ENCODE measurements at regions not wholly inside any gene's neighbourhood (a gene's known extent, or its start where the extent isn't known, plus 50 kb on each side); places are given as distances from the start of the nearest gene placed in this dataset.

DNA sequence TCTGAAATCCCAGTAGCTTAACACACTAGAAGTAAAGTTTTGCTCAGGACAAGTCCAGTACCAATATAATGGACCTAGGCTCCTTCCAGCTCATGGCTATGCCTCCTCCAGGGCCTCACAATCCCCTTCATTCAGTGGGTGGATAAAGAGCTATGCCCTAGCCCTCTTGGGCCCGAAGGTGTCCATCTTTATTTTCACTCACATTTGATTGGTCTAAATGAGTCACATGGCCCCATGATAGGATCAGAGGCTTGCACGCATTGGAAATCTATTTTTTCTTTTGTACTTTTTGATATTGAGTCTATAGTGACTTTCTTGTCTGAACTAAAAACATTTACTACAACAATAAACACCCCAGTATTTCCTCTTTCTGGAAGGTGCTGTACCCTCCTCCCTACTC is 202.6 kb upstream of the CTBP2 start:
- no peak for DNase-seq (ENCODE audit: low read depth)

DNA sequence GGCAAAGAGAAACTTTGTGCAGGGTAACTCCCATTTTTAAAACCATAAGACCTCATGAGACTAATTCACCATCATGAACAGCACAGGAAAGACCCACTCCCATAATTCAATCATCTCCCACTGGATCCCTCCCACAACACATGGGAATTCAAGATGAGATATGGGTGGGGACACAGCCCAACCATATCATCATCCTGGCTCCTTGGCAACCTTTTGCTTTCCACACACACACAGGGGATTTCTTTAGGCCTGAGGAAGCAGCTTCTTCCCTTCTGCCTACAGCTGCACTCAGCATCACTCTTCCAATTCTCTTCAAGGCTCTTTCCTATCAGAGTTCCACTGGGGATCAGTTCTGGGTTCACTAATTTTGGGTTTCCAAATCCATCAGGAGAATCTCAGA is 199.0 kb upstream of the CTBP2 start:
- H3K4me3 ChIP-seq (ENCODE audit: low read length), result no peak overlapping the region
- no peak for DNase-seq (ENCODE audit: low read depth)
- no peak for TF ChIP-seq CTCF (IDR thresholded peaks at IDR 0.05; ENCODE audit: insufficient read depth, low read depth, low read length, missing control alignments)

More for the DNA sequence above, 202.6 kb upstream of the CTBP2 start:
- H3K4me3 ChIP-seq (ENCODE audit: low read length), result no peak overlapping the region
- no peak for TF ChIP-seq CTCF (IDR thresholded peaks at IDR 0.05; ENCODE audit: insufficient read depth, low read depth, low read length, missing control alignments)

DNA sequence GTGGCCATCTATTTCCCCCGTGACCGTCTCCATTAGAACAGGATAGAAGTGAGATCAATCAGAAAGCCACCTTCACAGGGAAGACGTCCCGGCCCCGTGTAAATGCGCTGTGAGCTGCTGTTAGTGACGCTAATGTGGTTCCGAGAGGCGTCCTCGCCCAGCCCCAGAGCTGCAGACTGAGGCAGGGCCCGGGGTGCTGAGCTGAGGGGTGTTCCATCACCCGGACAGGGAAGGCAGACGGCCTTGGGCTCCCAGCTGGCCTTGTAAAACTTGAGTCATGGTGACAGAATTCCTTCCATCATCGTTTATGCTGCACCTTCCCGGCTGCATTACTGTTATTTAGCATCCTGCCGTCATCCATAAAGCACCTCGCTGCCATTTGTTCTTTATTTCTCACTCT is 195.3 kb upstream of the CTBP2 start:
- TF ChIP-seq CTCF (IDR thresholded peaks at IDR 0.05; ENCODE audit: insufficient read depth, low read depth, low read length, missing control alignments), result no peak
- no peak overlapping the region for H3K4me3 ChIP-seq (ENCODE audit: low read length)
- no peak for DNase-seq (ENCODE audit: low read depth)

DNA sequence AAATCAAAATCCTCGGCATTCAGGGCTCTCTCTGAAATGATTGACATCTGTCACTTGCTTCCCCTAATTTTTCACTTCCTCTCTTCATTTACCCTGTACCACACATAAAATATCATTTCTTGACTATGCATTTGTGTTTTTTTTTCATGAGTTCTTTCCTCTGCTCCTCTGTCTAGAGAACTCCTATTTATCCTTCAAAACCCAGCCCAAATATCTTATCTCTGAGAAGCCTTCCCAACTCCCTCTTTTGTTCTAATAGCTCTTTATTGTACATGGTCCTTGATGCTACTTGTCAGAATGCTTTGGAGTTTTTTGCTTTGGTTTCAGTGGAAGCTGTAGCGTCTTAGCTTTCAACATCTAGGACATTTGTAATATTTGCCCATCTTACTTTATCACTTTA is 190.2 kb upstream of the CTBP2 start:
- no peak overlapping the region for H3K4me3 ChIP-seq (ENCODE audit: low read length)
- TF ChIP-seq CTCF (IDR thresholded peaks at IDR 0.05; ENCODE audit: insufficient read depth, low read depth, low read length, missing control alignments), result no peak
- no peak for DNase-seq (ENCODE audit: low read depth)

GRCh38 chr10:125348536-125348935 is 188.2 kb upstream of the CTBP2 start:
- no peak overlapping the region for H3K4me3 ChIP-seq (ENCODE audit: low read length)
- no peak for TF ChIP-seq CTCF (IDR thresholded peaks at IDR 0.05; ENCODE audit: insufficient read depth, low read depth, low read length, missing control alignments)
- no peak for DNase-seq (ENCODE audit: low read depth)

GRCh38 chr10:125344573-125345171 is 184.3 kb upstream of the CTBP2 start:
- no peak for DNase-seq (ENCODE audit: low read depth)
- H3K4me3 ChIP-seq (ENCODE audit: low read length), result no peak overlapping the region
- no peak for TF ChIP-seq CTCF (IDR thresholded peaks at IDR 0.05; ENCODE audit: insufficient read depth, low read depth, low read length, missing control alignments)

DNA sequence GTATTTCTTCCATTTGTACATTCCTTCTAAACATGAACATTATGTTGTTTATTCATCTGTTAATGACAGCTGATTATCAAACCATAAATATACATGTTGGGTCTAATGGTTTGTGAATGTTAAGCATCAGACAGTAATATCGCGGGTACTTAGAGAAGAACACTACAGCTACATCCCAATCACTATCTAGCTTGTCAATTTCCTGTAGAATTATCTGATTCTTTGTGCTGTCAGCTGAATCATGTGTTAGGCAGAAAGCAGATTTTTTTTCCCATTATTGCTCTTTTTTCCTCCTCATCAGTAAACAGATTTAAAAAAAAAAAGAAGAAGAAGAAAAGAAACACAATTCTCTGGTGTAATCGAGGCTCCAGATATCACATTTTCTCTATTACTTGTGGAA is 183.6 kb upstream of the CTBP2 start:
- DNase-seq (ENCODE audit: low read depth), result no peak
- TF ChIP-seq CTCF (IDR thresholded peaks at IDR 0.05; ENCODE audit: insufficient read depth, low read depth, low read length, missing control alignments), result no peak
- H3K4me3 ChIP-seq (ENCODE audit: low read length), result no peak overlapping the region

Measured in epithelial cell of esophagus (primary cell).